Bronchial epithelial cell (primary cell): ENCODE measurements at regions not wholly inside any gene's neighbourhood (a gene's known extent, or its start where the extent isn't known, plus 50 kb on each side); places are given as distances from the start of the nearest gene placed in this dataset.

ENCODE experiments used
- DNase-seq: peaks from one replicate; pipeline ENCODE4 v3.0.0-alpha.2; 2010; ENCODE audit warnings: low read depth
- FAIRE-seq: peaks from 2 replicates; lab custom pipeline; 2011; peaks lifted over from hg19 to GRCh38; lab: Jason Lieb, UNC
- H3K27me3 ChIP-seq: 2 replicates; pipeline ENCODE4 v1.5.1; 2011; ENCODE audit warnings: low read length; ENCODE audit not compliant: control insufficient read depth, insufficient read depth
- H3K36me3 ChIP-seq: 2 replicates; pipeline ENCODE4 v1.5.1; 2011; ENCODE audit warnings: low read length; ENCODE audit not compliant: control insufficient read depth, insufficient read depth
- H3K4me3 ChIP-seq: 2 replicates; pipeline ENCODE4 v1.5.1; 2011; ENCODE audit warnings: mild to moderate bottlenecking, low read depth, low read length, control low read depth
- CTCF ChIP-seq: IDR thresholded peaks from 2 replicates; pipeline ENCODE4 v1.5.1; 2011; ENCODE audit warnings: mild to moderate bottlenecking, moderate library complexity, low read length, control low read depth, inconsistent platforms; ENCODE audit not compliant: insufficient read depth, severe bottlenecking

- no peak for FAIRE-seq
- no peak for TF ChIP-seq CTCF
- no peaks in the 10 kb centered on the region for H3K36me3 ChIP-seq
- H3K27me3 ChIP-seq = no peaks in the 10 kb centered on the region
- no peak for DNase-seq
- no peak overlapping the region for H3K4me3 ChIP-seq
Measured at GRCh38 chr21:19507682-19508260, 1104.2 kb upstream of the TMPRSS15 start.

GRCh38 chr21:19508442-19508841 is 1104.9 kb upstream of the TMPRSS15 start:
- no peak for FAIRE-seq
- Histone ChIP-seq H3K4me3 (no peak overlapping the region), H3K27me3 (no peaks in the 10 kb centered on the region), H3K36me3 (no peaks in the 10 kb centered on the region)
- TF ChIP-seq CTCF = no peak
- no peak for DNase-seq

GRCh38 chr21:19508844-19509243 is 1105.3 kb upstream of the TMPRSS15 start:
- TF ChIP-seq CTCF = no peak
- H3K4me3 ChIP-seq = no peak overlapping the region
- no peak for FAIRE-seq

GRCh38 chr21:19510057-19510456 is 1106.5 kb upstream of the TMPRSS15 start:
- H3K4me3 ChIP-seq = no peak overlapping the region
- no peaks in the 10 kb centered on the region for H3K27me3 ChIP-seq
- H3K36me3 ChIP-seq = no peaks in the 10 kb centered on the region
- FAIRE-seq (no peak), DNase-seq (no peak)
- no peak for TF ChIP-seq CTCF

More at GRCh38 chr21:19508844-19509243, 1105.3 kb upstream of the TMPRSS15 start:
- DNase-seq = no peak
- Histone ChIP-seq H3K36me3 (no peaks in the 10 kb centered on the region), H3K27me3 (no peaks in the 10 kb centered on the region)

- no peak for FAIRE-seq
- H3K27me3 ChIP-seq = no peaks in the 10 kb centered on the region
- no peak for TF ChIP-seq CTCF
- no peaks in the 10 kb centered on the region for H3K36me3 ChIP-seq
- H3K4me3 ChIP-seq = no peak overlapping the region
- no peak for DNase-seq
Measured at GRCh38 chr21:19510653-19511052, 1107.1 kb upstream of the TMPRSS15 start.

- no peaks in the 10 kb centered on the region for H3K36me3 ChIP-seq
- no peak for DNase-seq
- no peak for TF ChIP-seq CTCF
- no peak for FAIRE-seq
- no peak overlapping the region for H3K4me3 ChIP-seq
- H3K27me3 ChIP-seq = no peaks in the 10 kb centered on the region
Measured at GRCh38 chr21:19522381-19522780, 1118.8 kb upstream of the TMPRSS15 start.
